Mucosa of descending colon (tissue), 3 donors: ENCODE measurements at regions not wholly inside any gene's neighbourhood (a gene's known extent, or its start where the extent isn't known, plus 50 kb on each side); places are given as distances from the start of the nearest gene placed in this dataset.

Experiments used
- ATAC-seq: fragments of 200-7000 bp; cut with Tn5 transposase; one replicate; pipeline ENCODE4 v1.9.1; 2020; ENCODE audit warnings: mild to moderate bottlenecking, moderate library complexity
- DNase-seq, 3 donors: peaks; one replicate each; pipeline ENCODE4 v3.0.0-alpha.2; 2020
- H3K36me3 ChIP-seq: fragments of 200-600 bp; one replicate; pipeline ENCODE4 v1.8.0; 2021; ENCODE audit warnings: low read depth, mild to moderate bottlenecking
- H3K4me1 ChIP-seq: fragments of 200-600 bp; one replicate; pipeline ENCODE4 v1.8.0; 2021; ENCODE audit warnings: low read depth, mild to moderate bottlenecking
- H3K4me3 ChIP-seq: fragments of 200-600 bp; one replicate; pipeline ENCODE4 v1.8.0; 2021; ENCODE audit warnings: mild to moderate bottlenecking
- H3K9me3 ChIP-seq: fragments of 200-600 bp; one replicate; pipeline ENCODE4 v1.8.0; 2021; ENCODE audit warnings: mild to moderate bottlenecking
- intact Hi-C, 2 donors: fragments of 100-400 bp; cut with DNase I in 1 of 2; cut with micrococcal nuclease in 1 of 2; formaldehyde crosslinking; loops; one replicate each; pipeline versions ENCODE4 v1.11.0 to v1.11.1; 2022; cut with DNase I, micrococcal nuclease
- TF ChIP-seq, protein P1 (sequence below): fragments of 200-600 bp; IDR thresholded peaks from one replicate; pipeline ENCODE4 v1.8.0; 2022; ENCODE audit warnings: antibody characterized with exemption, mild to moderate bottlenecking
- donor health status: DM: no; HTN: no; CAD: no; lungs with moderate emphysema.
- donor health status: DM: no; HTN: no; CAD: no.
- donor health status: DM: no; HTN: yes; CAD: no.

DNA sequence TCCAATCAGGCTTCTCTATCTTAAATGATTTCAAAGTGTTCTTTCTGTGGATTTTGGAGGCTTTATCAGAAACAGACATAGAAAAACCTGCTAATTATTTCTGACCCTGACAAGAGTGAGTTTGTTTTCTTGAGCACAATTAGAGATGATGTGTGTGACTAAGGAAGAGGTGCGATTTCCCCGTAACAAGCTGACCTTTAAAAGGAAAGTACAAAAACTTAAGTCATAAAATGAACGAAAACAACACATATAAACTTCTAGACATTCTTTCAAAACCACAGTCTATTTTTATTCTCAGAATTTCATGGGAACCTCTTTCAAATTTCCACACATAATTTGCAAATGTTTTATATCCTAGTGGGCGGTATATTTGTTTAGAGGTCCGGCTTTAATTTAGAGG is 604.8 kb downstream of the CPS1 start:
- TF ChIP-seq, protein P1, sequence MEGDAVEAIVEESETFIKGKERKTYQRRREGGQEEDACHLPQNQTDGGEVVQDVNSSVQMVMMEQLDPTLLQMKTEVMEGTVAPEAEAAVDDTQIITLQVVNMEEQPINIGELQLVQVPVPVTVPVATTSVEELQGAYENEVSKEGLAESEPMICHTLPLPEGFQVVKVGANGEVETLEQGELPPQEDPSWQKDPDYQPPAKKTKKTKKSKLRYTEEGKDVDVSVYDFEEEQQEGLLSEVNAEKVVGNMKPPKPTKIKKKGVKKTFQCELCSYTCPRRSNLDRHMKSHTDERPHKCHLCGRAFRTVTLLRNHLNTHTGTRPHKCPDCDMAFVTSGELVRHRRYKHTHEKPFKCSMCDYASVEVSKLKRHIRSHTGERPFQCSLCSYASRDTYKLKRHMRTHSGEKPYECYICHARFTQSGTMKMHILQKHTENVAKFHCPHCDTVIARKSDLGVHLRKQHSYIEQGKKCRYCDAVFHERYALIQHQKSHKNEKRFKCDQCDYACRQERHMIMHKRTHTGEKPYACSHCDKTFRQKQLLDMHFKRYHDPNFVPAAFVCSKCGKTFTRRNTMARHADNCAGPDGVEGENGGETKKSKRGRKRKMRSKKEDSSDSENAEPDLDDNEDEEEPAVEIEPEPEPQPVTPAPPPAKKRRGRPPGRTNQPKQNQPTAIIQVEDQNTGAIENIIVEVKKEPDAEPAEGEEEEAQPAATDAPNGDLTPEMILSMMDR = no peak
- Histone ChIP-seq H3K36me3 (no peaks in the 10 kb centered on the region), H3K4me3 (no peak overlapping the region), H3K9me3 (no peaks in the 10 kb centered on the region), H3K4me1 (no peaks in the 10 kb centered on the region)
- DNase-seq (no peak), ATAC-seq (no peak)
- intact Hi-C loops = no loop called here

DNA sequence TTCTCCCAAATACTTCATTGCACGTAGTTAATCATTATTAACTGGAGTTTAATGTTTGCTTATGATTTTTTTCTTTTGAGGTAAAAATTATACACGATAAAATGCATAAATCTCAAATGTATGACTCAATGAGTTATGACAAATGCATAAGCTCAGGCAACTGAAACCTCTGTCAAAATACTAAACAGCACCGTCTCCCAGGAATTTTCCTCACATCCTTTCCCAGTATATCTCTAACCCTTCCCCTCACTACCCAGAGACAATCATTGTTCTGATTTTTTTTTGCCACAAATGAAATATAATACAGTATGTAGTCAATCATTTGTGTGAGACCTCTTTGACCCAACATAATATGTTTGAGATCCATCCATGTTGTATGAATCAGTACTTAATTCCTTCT is 606.5 kb downstream of the CPS1 start:
- H3K9me3 ChIP-seq = no peaks in the 10 kb centered on the region
- intact Hi-C loops = no loop called here
- DNase-seq (no peak), ATAC-seq (no peak)
- no peak overlapping the region for H3K4me3 ChIP-seq
- TF ChIP-seq, protein P1 = no peak
- no peaks in the 10 kb centered on the region for H3K36me3 ChIP-seq
- H3K4me1 ChIP-seq = no peaks in the 10 kb centered on the region

GRCh38 chr2:211170843-211171242 is 614.4 kb downstream of the CPS1 start:
- H3K9me3 ChIP-seq = no peaks in the 10 kb centered on the region
- DNase-seq (no peak), ATAC-seq (no peak)
- H3K4me3 ChIP-seq = no peak overlapping the region
- TF ChIP-seq, protein P1 = no peak
- intact Hi-C loops = no loop called here
- no peaks in the 10 kb centered on the region for H3K36me3 ChIP-seq
- H3K4me1 ChIP-seq = no peaks in the 10 kb centered on the region

- ATAC-seq = no peak
- Histone ChIP-seq H3K4me3 (no peak overlapping the region), H3K36me3 (no peaks in the 10 kb centered on the region), H3K9me3 (no peaks in the 10 kb centered on the region), H3K4me1 (no peaks in the 10 kb centered on the region)
- TF ChIP-seq, protein P1 = no peak
- no peak for DNase-seq
- intact Hi-C loops = no loop called here
Observed at GRCh38 chr2:211174021-211174420, 617.6 kb downstream of the CPS1 start.

GRCh38 chr2:211174631-211175030 is 618.2 kb downstream of the CPS1 start:
- H3K4me3 ChIP-seq = no peak overlapping the region
- H3K9me3 ChIP-seq = no peaks in the 10 kb centered on the region
- intact Hi-C loops = no loop called here
- no peaks in the 10 kb centered on the region for H3K4me1 ChIP-seq
- ATAC-seq (no peak), DNase-seq (no peak)
- TF ChIP-seq, protein P1 = no peak
- H3K36me3 ChIP-seq = no peaks in the 10 kb centered on the region

GRCh38 chr2:211175956-211176355 is 619.6 kb downstream of the CPS1 start:
- intact Hi-C loops = no loop called here
- DNase-seq = no peak
- TF ChIP-seq, protein P1 = no peak
- Histone ChIP-seq H3K4me1 (no peaks in the 10 kb centered on the region), H3K36me3 (no peaks in the 10 kb centered on the region), H3K4me3 (no peak overlapping the region), H3K9me3 (no peaks in the 10 kb centered on the region)
- ATAC-seq = no peak
